Lower leg skin (tissue), 4 donors: ENCODE measurements at regions not wholly inside any gene's neighbourhood (a gene's known extent, or its start where the extent isn't known, plus 50 kb on each side); places are given as distances from the start of the nearest gene placed in this dataset.

Source experiments
- DNase-seq, 2 donors: peaks; one replicate each; pipeline ENCODE4 v3.0.0-alpha.2; 2019; ENCODE audit warnings: low spot score in 2 of 2
- H3K4me3 ChIP-seq: fragments of 200-600 bp; sonication (generic); 2 replicates; pipeline ENCODE4 v1.5.1; 2017; ENCODE audit warnings: mild to moderate bottlenecking, low read depth; ENCODE audit not compliant: poor library complexity, severe bottlenecking
- CTCF ChIP-seq, 3 donors: fragments of 450-650 bp; IDR thresholded peaks; one replicate each; pipeline ENCODE4 v1.5.1; 2016; ENCODE audit warnings: antibody characterized with exemption in 3 of 3, mild to moderate bottlenecking in 3 of 3, moderate library complexity in 2 of 3
- POLR2A ChIP-seq, 2 donors: fragments of 450-650 bp; IDR thresholded peaks; one replicate each; pipeline ENCODE4 v1.6.1; 2016 to 2017; ENCODE audit warnings: antibody characterized with exemption in 2 of 2, mild to moderate bottlenecking in 1 of 2, moderate library complexity in 1 of 2
- WGBS, 2 donors: methylation state at CpG; one replicate each; pipeline ENCODE4 v1.1.5; 2018; 5-methylcytosine and 5-hydroxymethylcytosine counted together
- intact Hi-C: fragments of 100-400 bp; cut with DNase I; formaldehyde crosslinking; loops from one replicate; pipeline ENCODE4 v1.15.0; 2023; ENCODE audit warnings: low total_unique reads

- intact Hi-C loops: no loop called here
- TF ChIP-seq POLR2A (IDR thresholded peaks at IDR 0.05) (no peak), CTCF (IDR thresholded peaks at IDR 0.05) (no peak)
- H3K4me3 ChIP-seq: no peak overlapping the region
- DNase-seq: no peak
- 71 to 79% methylated on average over 3 of the region's 3 CpGs for WGBS, 2 donors
Measured at GRCh38 chr17:33497623-33498022, 204.5 kb upstream of the ASIC2 start.

GRCh38 chr17:33498069-33498468 lies 205.0 kb upstream of the ASIC2 start:
- intact Hi-C loops: no loop called here
- TF ChIP-seq POLR2A (IDR thresholded peaks at IDR 0.05) (no peak), CTCF (IDR thresholded peaks at IDR 0.05) (no peak)
- peak; percentile 55 to 90 for DNase-seq
- H3K4me3 ChIP-seq: no peak overlapping the region
- 43 to 73% methylated on average over 5 to 6 of the region's 6 CpGs for WGBS, 2 donors

GRCh38 chr17:33499040-33499439 lies 205.9 kb upstream of the ASIC2 start:
- DNase-seq: peak in 1 of 2 donors; percentile 56
- no peak overlapping the region for H3K4me3 ChIP-seq
- intact Hi-C loops: no loop called here
- TF ChIP-seq CTCF (IDR thresholded peaks at IDR 0.05) (no peak), POLR2A (IDR thresholded peaks at IDR 0.05) (no peak)

- intact Hi-C loops: no loop called here
- TF ChIP-seq CTCF (IDR thresholded peaks at IDR 0.05) (no peak), POLR2A (IDR thresholded peaks at IDR 0.05) (no peak)
- WGBS, 2 donors: 14 to 17% methylated on average over 3 of the region's 3 CpGs
- peak in 1 of 2 donors; percentile 73 for DNase-seq
- H3K4me3 ChIP-seq: no peak overlapping the region
Measured at GRCh38 chr17:33500151-33500550, 207.1 kb upstream of the ASIC2 start.

GRCh38 chr17:33501185-33501584 lies 208.1 kb upstream of the ASIC2 start:
- DNase-seq: no peak
- H3K4me3 ChIP-seq: no peak overlapping the region
- WGBS, 2 donors: 89 to 90% methylated on average over 6 of the region's 6 CpGs
- intact Hi-C loops: no loop called here
- TF ChIP-seq POLR2A (IDR thresholded peaks at IDR 0.05) (no peak), CTCF (IDR thresholded peaks at IDR 0.05) (no peak)

GRCh38 chr17:33504571-33504970 lies 211.5 kb upstream of the ASIC2 start:
- TF ChIP-seq CTCF (IDR thresholded peaks at IDR 0.05) (no peak), POLR2A (IDR thresholded peaks at IDR 0.05) (no peak)
- intact Hi-C loops: no loop called here
- 84 to 85% methylated on average over 2 of the region's 2 CpGs for WGBS, 2 donors
- no peak overlapping the region for H3K4me3 ChIP-seq
- DNase-seq: no peak
